Lung (tissue), 11 donors: ENCODE measurements at regions not wholly inside any gene's neighbourhood (a gene's known extent, or its start where the extent isn't known, plus 50 kb on each side); places are given as distances from the start of the nearest gene placed in this dataset.

Source experiments
- ATAC-seq: fragments of 200-7000 bp; cut with Tn5 transposase; one replicate; pipeline ENCODE4 v1.9.1; 2020; ENCODE audit warnings: moderate number of reproducible peaks; ENCODE audit not compliant: insufficient read depth, low FRiP score
- DNase-seq, 3 donors: peaks; one replicate each; pipeline ENCODE4 v3.0.0-alpha.2; 2013 to 2017
- H3K27ac ChIP-seq, 2 donors: one replicate each; pipeline ENCODE4 v1.5.1; 2013; ENCODE audit warnings: mild to moderate bottlenecking in 2 of 2, moderate library complexity in 2 of 2, control low read depth in 1 of 2, inconsistent platforms in 1 of 2, low read depth in 1 of 2, low read length in 1 of 2
- H3K27me3 ChIP-seq, 3 donors: one replicate each; pipeline ENCODE4 v1.5.1; 2013; ENCODE audit warnings: low read length in 2 of 3; ENCODE audit not compliant: control insufficient read depth in 3 of 3, insufficient read depth in 3 of 3
- H3K36me3 ChIP-seq, 4 donors: one replicate each; pipeline ENCODE4 v1.5.1; 2013; ENCODE audit warnings: low read length in 4 of 4, mild to moderate bottlenecking in 1 of 4, moderate library complexity in 1 of 4; ENCODE audit not compliant: control insufficient read depth in 4 of 4, insufficient read depth in 4 of 4
- H3K4me1 ChIP-seq, 5 donors: one replicate each; pipeline ENCODE4 v1.5.1; 2013; ENCODE audit warnings: low read length in 5 of 5, mild to moderate bottlenecking in 2 of 5, moderate library complexity in 1 of 5; ENCODE audit not compliant: control insufficient read depth in 5 of 5, insufficient read depth in 5 of 5
- H3K4me3 ChIP-seq: one replicate; pipeline ENCODE4 v1.5.1; 2013; ENCODE audit warnings: mild to moderate bottlenecking, control low read depth, moderate library complexity
- H3K9ac ChIP-seq, 2 donors: one replicate each; pipeline ENCODE4 v1.5.1; 2013; ENCODE audit warnings: low read length in 2 of 2, control low read depth in 1 of 2; ENCODE audit not compliant: insufficient read depth in 1 of 2
- H3K9me3 ChIP-seq, 4 donors: one replicate each; pipeline ENCODE4 v1.5.1; 2013; ENCODE audit warnings: low read length in 3 of 4, mild to moderate bottlenecking in 1 of 4, moderate library complexity in 1 of 4; ENCODE audit not compliant: control insufficient read depth in 4 of 4, insufficient read depth in 3 of 4
- WGBS, 2 donors: extraction: QIAGEN DNeasy Blood & Tissue Kit; methylation state at CpG; one replicate each; pipeline ENCODE4 v1.1.7; 2013; 5-methylcytosine and 5-hydroxymethylcytosine counted together
- TF ChIP-seq, protein P1 (sequence below): IDR thresholded peaks from 2 replicates; pipeline ENCODE4 v1.5.1; 2012; ENCODE audit warnings: mild to moderate bottlenecking; ENCODE audit errors: control extremely low read depth, extremely low read depth
- donor health status: control.
- donor health status: control.
- donor health status: Bipolar disorder and iron deficiency.
- donor health status: healthy.
- donor health status: DM: yes; HTN: yes; CAD: no.

DNA sequence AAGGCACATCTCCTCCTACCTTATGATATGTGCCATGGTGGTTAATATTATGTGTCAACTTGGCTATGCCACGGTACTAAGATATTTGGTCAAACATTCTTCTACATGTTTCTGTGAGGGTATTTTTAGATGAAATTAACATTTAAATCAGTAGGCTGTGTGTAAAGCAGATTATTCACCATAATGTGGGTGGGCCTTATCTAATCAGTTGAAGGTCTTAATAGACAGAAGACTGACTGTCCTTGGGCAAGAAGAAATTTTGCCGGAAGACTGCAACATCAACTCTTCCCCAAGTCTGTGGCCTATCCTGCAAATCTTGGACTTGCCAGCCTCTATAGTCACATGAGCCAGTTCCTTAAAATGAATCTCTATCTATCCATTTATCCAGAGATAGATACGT is 380.1 kb upstream of the DDI1 start:
- ATAC-seq (no peak), DNase-seq (no peak)
- Histone ChIP-seq H3K27me3 (no peaks in the 10 kb centered on the region), H3K4me3 (no peak overlapping the region), H3K36me3 (no peaks in the 10 kb centered on the region), H3K27ac (no peak overlapping the region), H3K9ac (no peak overlapping the region), H3K4me1 (no peaks in the 10 kb centered on the region), H3K9me3 (peaks cover 0 to 3% (median 0%) of the 10 kb centered on the region in 4 donors)
- TF ChIP-seq, protein P1, sequence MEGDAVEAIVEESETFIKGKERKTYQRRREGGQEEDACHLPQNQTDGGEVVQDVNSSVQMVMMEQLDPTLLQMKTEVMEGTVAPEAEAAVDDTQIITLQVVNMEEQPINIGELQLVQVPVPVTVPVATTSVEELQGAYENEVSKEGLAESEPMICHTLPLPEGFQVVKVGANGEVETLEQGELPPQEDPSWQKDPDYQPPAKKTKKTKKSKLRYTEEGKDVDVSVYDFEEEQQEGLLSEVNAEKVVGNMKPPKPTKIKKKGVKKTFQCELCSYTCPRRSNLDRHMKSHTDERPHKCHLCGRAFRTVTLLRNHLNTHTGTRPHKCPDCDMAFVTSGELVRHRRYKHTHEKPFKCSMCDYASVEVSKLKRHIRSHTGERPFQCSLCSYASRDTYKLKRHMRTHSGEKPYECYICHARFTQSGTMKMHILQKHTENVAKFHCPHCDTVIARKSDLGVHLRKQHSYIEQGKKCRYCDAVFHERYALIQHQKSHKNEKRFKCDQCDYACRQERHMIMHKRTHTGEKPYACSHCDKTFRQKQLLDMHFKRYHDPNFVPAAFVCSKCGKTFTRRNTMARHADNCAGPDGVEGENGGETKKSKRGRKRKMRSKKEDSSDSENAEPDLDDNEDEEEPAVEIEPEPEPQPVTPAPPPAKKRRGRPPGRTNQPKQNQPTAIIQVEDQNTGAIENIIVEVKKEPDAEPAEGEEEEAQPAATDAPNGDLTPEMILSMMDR, result no peak
- WGBS, 2 donors, result 93 to 95% methylated on average over 3 of the region's 3 CpGs

DNA sequence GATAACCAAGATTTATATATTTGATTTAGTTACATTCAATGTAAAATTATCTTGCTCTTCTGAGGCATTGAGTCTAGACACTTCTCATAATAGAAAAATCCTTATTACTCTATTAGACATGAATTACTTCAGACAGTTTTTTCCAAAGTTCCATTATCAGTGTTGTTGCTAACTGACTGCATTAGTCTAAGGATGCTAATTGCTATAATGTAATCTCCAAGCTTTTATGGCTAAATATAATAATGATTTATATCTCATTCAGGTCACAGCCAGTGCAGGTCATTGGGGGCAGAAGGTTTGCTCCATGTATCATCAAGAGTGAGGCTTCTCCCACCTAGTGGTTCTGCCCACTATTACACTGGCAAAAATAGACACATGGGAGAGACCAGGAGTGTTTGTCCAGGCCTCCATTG is 377.2 kb upstream of the DDI1 start:
- TF ChIP-seq, protein P1, result no peak
- H3K9ac ChIP-seq, result no peak overlapping the region

DNA sequence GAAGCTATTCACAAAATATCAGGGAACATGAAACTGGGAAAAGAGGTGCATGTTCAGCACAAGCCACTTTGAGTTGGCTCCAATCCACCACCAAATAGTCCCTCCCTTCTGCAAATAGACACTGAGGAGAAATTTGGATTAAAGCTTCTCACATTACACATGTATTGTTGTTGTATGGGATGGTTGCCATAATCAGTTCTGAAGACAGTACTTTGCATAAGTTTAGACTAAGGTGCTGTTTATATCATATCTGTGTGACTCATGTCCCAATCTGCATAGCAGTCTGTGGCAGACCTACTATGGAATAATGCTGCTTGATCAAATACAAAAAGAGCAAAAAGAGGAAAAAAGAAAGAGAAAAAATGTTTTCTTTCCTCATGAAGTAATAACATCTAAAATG is 376.7 kb upstream of the DDI1 start:
- no peak overlapping the region for H3K27ac ChIP-seq
- DNase-seq (no peak), ATAC-seq (no peak)
- no peak overlapping the region for H3K9ac ChIP-seq
- H3K36me3 ChIP-seq, result no peaks in the 10 kb centered on the region
- no peaks in the 10 kb centered on the region for H3K27me3 ChIP-seq
- H3K4me1 ChIP-seq, result peaks cover 0 to 9% (median 0%) of the 10 kb centered on the region in 5 donors
- TF ChIP-seq, protein P1, result no peak
- H3K4me3 ChIP-seq, result no peak overlapping the region
- no peaks in the 10 kb centered on the region for H3K9me3 ChIP-seq

More for the DNA sequence above, 377.2 kb upstream of the DDI1 start:
- H3K36me3 ChIP-seq, result no peaks in the 10 kb centered on the region
- peaks cover 0 to 9% (median 0%) of the 10 kb centered on the region in 5 donors for H3K4me1 ChIP-seq
- H3K27me3 ChIP-seq, result no peaks in the 10 kb centered on the region
- no peak for DNase-seq
- H3K9me3 ChIP-seq, result no peaks in the 10 kb centered on the region
- no peak for ATAC-seq
- H3K4me3 ChIP-seq, result no peak overlapping the region
- H3K27ac ChIP-seq, result no peak overlapping the region

DNA sequence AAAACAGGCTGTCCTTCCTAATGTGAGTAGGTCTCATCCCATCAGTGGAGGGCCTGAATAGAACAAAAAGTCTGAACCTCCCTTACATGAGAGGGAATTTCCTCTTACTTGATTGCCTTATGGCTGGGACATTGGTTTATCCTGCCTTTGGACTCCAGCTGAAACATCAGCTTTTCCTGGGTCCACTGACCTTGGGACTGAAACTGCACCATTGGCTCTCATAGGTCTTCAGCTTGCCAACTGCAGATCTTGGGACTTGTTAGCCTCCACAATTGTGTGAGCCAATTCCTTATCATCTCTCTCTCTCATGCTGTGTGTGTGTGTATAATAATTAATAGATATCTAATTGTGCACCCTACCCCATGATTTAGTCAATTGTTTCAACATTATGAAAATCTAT is 375.3 kb upstream of the DDI1 start:
- DNase-seq (no peak), ATAC-seq (no peak)
- no peak overlapping the region for H3K27ac ChIP-seq
- TF ChIP-seq, protein P1, result no peak
- no peak overlapping the region for H3K9ac ChIP-seq
- no peaks in the 10 kb centered on the region for H3K36me3 ChIP-seq
- H3K4me3 ChIP-seq, result no peak overlapping the region
- no peaks in the 10 kb centered on the region for H3K9me3 ChIP-seq
- peaks cover 0 to 9% (median 0%) of the 10 kb centered on the region in 5 donors for H3K4me1 ChIP-seq
- no peaks in the 10 kb centered on the region for H3K27me3 ChIP-seq
